GM20000 (cell line): ENCODE measurements at regions not wholly inside any gene's neighbourhood (a gene's known extent, or its start where the extent isn't known, plus 50 kb on each side); places are given as distances from the start of the nearest gene placed in this dataset.
A peak's percentile ranks its signal among the peaks of the same experiment; 100 is the strongest.

Source experiments
- DNase-seq: peaks from one replicate; pipeline ENCODE4 v3.0.0; 2012; ENCODE audit warnings: low spot score
- TF ChIP-seq, protein P1 (sequence below): IDR thresholded peaks from 2 replicates; pipeline ENCODE4 v1.5.1; 2012; ENCODE audit warnings: mild to moderate bottlenecking, control low read depth; ENCODE audit errors: extremely low read depth, missing control alignments

DNA sequence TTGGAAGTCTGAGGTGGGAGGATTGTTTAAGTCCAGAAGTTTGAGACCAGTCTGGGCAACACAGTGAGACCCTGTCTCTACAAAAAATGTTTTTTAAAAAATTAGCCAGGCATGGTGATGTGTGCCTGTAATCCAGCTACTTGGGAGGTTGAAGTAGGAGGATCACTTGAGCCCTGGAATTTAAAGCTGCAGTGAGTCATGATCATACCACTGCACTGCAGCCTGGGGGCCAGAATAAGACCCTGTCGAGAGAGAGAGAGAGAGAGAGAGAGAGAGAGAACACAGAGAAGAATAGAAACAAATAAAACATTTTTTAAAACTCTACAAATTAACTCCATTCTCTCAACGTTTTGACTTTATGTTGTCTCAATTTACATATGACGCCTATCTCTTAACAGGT is 111.8 kb downstream of the BARX1 start:
- TF ChIP-seq, protein P1, sequence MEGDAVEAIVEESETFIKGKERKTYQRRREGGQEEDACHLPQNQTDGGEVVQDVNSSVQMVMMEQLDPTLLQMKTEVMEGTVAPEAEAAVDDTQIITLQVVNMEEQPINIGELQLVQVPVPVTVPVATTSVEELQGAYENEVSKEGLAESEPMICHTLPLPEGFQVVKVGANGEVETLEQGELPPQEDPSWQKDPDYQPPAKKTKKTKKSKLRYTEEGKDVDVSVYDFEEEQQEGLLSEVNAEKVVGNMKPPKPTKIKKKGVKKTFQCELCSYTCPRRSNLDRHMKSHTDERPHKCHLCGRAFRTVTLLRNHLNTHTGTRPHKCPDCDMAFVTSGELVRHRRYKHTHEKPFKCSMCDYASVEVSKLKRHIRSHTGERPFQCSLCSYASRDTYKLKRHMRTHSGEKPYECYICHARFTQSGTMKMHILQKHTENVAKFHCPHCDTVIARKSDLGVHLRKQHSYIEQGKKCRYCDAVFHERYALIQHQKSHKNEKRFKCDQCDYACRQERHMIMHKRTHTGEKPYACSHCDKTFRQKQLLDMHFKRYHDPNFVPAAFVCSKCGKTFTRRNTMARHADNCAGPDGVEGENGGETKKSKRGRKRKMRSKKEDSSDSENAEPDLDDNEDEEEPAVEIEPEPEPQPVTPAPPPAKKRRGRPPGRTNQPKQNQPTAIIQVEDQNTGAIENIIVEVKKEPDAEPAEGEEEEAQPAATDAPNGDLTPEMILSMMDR = no peak
- DNase-seq = no peak

DNA sequence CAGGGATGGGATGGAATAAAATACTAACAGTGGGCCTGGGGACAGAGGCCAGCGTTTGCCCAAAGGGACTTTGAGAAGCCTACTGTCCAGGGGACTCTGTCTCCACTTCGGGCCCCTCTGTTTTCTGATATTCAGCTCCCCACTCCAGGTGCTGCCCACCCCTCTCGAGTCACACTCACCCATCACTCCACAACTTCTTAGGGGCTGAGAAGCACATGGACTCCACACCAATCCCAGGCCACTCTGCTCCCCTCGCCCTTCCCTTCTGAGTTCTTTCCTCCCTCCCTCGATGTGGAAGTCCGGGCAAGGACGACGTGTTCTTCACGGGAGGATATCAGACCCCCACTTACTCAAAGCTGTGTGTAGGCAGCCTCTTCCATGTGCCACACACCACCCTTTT is 124.5 kb downstream of the BARX1 start:
- TF ChIP-seq, protein P1 = no peak
- DNase-seq = no peak

DNA sequence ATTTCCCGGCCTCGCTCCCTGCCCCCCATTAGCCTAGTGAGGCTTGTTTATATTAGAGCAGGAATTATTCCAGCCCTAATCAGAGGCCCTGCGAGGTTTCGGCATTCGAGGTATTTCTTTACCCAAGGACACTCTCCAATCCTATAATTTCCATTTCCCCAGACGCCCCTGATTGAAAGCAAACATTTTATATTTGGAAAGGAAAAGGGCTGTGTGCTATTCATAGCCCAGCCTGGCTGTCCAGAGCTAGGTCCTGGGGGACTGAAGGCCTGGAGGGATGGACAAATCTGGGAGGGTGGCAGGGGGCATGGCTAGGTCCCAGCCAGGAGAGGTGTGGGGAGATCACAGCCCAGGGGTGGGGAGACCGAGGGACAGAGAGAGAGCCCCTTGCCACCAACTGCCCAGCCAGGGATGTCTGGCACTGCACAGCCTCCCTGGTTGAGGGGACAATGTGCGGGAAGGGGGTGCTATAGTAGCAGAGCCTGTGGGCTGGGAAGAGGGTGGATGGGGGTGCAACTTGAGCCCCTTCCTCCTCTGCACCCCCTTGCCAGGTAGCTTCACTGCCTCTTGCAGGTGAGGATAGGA is 125.1 kb downstream of the BARX1 start:
- DNase-seq = no peak
- TF ChIP-seq, protein P1 = no peak

DNA sequence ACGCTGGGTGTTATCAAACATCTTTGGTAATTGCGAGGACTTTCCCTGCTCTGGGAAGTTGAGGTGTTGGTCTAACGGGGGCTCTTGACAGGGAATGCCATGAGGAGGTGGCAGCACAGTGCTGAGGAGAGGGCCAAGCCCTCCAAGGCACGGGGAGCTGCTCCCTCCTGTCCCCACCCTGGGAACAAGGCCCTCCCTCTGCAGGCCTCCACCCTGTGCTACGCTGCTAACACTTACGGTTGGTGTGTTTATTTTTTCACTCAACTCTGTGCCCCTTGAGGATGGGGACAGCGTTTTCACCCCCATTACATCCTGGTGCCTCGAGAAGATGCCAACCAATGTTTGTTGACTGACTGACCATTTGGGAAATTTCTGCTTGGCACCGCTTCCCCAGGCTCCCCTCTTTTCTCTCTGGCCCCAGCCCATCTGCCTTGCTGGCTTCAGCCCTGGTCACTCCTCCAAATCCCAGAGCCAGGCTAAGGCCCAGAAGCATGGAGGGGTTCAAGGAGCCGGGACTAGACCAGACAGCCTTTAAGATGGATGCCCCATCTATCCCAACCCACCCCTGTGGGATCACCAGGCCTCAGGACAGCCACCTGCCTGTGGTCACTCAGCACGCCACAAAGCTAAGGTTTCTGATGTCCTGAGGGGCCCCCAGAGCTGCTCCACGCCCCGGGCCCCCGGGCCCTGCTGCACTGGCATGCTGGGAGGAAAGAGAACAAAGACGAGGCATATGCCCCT is 125.7 kb downstream of the BARX1 start:
- DNase-seq = peak; percentile 4
- TF ChIP-seq, protein P1 = no peak

DNA sequence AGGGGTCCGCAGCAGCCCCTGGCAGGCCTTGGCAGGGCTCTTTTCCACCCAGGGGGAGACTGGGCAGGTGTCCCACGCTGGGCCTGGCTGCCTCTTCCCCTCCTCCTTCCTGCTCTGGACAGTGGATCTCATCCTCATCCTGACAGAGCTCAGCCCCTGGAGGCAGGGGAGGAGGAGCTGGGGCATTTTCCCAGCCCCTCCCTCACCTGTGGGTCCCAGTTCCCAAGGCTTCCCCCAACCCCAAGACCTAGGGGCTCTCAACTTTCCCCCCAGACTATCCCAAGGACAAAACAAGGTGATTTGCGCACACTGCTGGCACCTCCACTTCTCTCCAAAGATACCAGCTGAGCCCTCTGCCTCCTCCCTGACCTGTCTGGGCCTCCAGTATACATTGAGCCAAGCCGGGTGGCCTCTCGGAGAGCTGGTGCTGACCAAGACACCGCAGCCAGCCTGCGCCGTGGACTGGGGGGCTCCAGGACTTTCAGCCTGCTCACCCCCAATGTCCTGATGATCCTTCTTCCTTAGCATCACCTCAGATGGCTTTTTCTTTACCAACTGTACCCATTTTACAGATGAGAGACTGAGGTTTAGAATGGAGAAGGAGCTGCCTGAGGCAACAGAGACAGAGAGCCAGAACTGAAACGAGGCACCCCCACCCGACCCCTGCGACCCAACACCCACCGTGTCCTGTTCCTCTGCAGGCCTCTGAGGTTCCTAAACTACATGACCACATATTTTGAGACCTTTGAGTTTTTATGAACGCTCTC is 126.6 kb downstream of the BARX1 start:
- DNase-seq = peak; percentile 5
- TF ChIP-seq, protein P1 = no peak

DNA sequence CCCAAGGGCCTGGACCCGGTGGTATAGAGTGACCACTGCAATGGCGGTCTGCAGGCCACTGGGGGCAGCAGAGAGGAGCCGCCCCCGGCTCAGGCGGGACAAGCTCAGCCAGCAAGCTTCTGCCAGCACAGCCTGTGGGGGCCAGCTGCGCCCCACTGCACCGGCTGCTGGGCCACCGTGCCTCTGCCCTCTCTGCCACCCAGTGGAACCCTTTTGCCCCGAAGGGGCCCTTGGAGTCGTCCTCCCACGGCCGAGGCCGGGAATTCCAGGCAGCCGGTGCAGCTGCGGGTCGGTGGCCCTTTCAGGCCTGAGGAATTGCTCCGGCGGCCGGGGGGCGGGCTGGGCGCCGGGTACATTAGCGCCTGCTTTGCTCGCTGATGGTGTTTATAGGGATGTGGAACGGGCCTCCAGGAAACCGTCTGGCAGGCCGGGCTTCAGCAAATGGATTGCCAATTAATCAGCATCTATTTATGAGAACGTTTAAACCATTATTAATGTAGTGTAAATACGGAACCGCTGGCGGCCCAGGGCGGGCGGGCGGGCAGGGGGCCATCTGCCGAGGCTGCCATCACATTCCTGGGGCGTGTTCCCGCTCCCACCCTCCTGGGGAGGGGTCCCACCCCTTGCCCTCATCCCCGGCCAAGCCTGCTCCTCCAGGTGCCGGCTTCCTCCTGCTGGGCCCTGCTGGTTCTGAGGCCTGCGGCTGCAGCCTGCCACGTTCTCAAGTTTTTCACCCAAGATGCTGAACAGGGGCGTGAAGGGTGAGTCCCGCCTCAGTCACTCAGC is 127.4 kb downstream of the BARX1 start:
- DNase-seq = peak; percentile 76

More for the DNA sequence above, 127.4 kb downstream of the BARX1 start:
- TF ChIP-seq, protein P1 = peak; percentile 61
